ENCODE measurements at regions not wholly inside any gene's neighbourhood (a gene's known extent, or its start where the extent isn't known, plus 50 kb on each side); places are given as distances from the start of the nearest gene placed in this dataset.

- H3K27me3 ChIP-seq (replicated peaks in 1 of 7), result no peaks in the 10 kb centered on the region
- no peak overlapping the region for H3K4me3 ChIP-seq
- no peak overlapping the region for H3K27ac ChIP-seq
- WGBS, 5 donors, result 52 to 72% (median 61%) methylated on average over 3 of the region's 3 CpGs
- TF ChIP-seq POLR2A (IDR thresholded peaks at IDR 0.05) (no peak), POLR2AphosphoS5 (IDR thresholded peaks at IDR 0.05) (no peak), CTCF (IDR thresholded peaks at IDR 0.05 in 8 of 11, conservative IDR thresholded peaks at IDR 0.05 in 3 of 11) (no peak)
- no peak for DNase-seq
- intact Hi-C loops (cut with DNase I; ENCODE audit: low total_unique reads), result no loop called here
- no peaks in the 10 kb centered on the region for H3K36me3 ChIP-seq
- peaks cover 0 to 11% (median 0%) of the 10 kb centered on the region in 8 donors for H3K9me3 ChIP-seq
- H3K4me1 ChIP-seq, result no peaks in the 10 kb centered on the region
Measured at GRCh38 chr4:91936311-91936710, 367.5 kb upstream of the GRID2 start.

DNA sequence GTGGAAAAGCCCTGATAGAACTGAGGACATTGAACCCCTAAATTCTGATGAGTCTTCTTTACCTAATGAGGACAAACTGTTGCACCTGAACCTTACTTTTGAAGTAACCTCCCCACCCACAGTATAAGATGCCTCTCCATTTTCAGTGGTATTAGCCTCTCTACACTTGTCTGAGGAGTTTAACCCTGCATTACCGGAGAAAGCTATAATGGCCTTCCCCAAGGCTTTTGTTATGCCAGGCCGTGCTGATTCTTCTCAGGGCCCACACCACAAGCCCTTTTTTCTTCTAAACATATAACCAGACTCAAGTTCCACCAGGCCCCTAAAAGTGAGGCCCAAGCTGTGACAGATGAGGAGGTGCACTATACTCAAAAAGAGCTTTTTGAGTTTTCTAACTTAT is 345.8 kb upstream of the GRID2 start:
- peaks cover 0 to 22% (median 13%) of the 10 kb centered on the region in 8 donors for H3K9me3 ChIP-seq
- TF ChIP-seq CTCF (IDR thresholded peaks at IDR 0.05 in 8 of 11, conservative IDR thresholded peaks at IDR 0.05 in 3 of 11) (no peak), POLR2A (IDR thresholded peaks at IDR 0.05) (no peak), POLR2AphosphoS5 (IDR thresholded peaks at IDR 0.05) (no peak)
- H3K4me3 ChIP-seq, result no peak overlapping the region
- no peaks in the 10 kb centered on the region for H3K36me3 ChIP-seq
- intact Hi-C loops (cut with DNase I; ENCODE audit: low total_unique reads), result no loop called here
- H3K27ac ChIP-seq, result no peak overlapping the region
- WGBS, 5 donors, result 70 to 93% (median 80%) methylated on average over 2 of the region's 2 CpGs
- no peak for DNase-seq
- no peaks in the 10 kb centered on the region for H3K4me1 ChIP-seq
- H3K27me3 ChIP-seq (replicated peaks in 1 of 7), result no peaks in the 10 kb centered on the region

DNA sequence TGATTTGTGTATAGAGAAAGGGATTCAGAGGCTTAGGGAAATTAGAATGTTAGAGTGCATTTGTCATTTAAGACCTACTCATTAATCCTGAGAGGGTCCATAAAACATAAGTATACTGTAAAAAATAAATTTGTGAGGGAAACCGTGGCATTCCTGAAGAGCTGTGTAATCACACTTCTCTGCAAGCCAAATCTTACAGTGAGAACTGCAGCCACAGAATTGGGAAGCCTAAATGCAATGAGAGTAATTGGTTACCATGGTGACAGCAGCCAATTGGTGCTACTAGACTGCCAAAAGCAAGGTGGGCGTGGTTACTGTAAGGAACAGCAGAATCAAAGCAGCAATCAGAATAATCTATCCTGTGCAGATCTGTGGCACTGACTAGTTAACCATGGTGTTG is 345.2 kb upstream of the GRID2 start:
- TF ChIP-seq CTCF (IDR thresholded peaks at IDR 0.05 in 8 of 11, conservative IDR thresholded peaks at IDR 0.05 in 3 of 11), result no peak
- TF ChIP-seq POLR2AphosphoS5 (IDR thresholded peaks at IDR 0.05), result no peak
- no peak for TF ChIP-seq POLR2A (IDR thresholded peaks at IDR 0.05)

GRCh38 chr4:91961504-91961903 is 342.3 kb upstream of the GRID2 start:
- intact Hi-C loops (cut with DNase I; ENCODE audit: low total_unique reads), result no loop called here
- Histone ChIP-seq H3K27ac (no peak overlapping the region), H3K27me3 (replicated peaks in 1 of 7) (no peaks in the 10 kb centered on the region), H3K4me1 (no peaks in the 10 kb centered on the region), H3K4me3 (no peak overlapping the region), H3K9me3 (peaks cover 0 to under 1% (median 0%) of the 10 kb centered on the region in 8 donors), H3K36me3 (no peaks in the 10 kb centered on the region)
- TF ChIP-seq POLR2AphosphoS5 (IDR thresholded peaks at IDR 0.05) (no peak), CTCF (IDR thresholded peaks at IDR 0.05 in 8 of 11, conservative IDR thresholded peaks at IDR 0.05 in 3 of 11) (no peak), POLR2A (IDR thresholded peaks at IDR 0.05) (no peak)
- no peak for DNase-seq

More for the DNA sequence above, 345.2 kb upstream of the GRID2 start:
- no peak for DNase-seq
- no peak overlapping the region for H3K27ac ChIP-seq
- H3K4me1 ChIP-seq, result no peaks in the 10 kb centered on the region
- H3K4me3 ChIP-seq, result no peak overlapping the region
- WGBS, 5 donors, result 17 to 45% (median 29%) methylated on average over 2 of the region's 2 CpGs
- H3K36me3 ChIP-seq, result no peaks in the 10 kb centered on the region
- intact Hi-C loops (cut with DNase I; ENCODE audit: low total_unique reads), result no loop called here
- H3K9me3 ChIP-seq, result peaks cover 0 to 22% (median 11%) of the 10 kb centered on the region in 8 donors
- H3K27me3 ChIP-seq (replicated peaks in 1 of 7), result no peaks in the 10 kb centered on the region

Measured in spleen (tissue), 11 donors.